SK-N-SH (cell line): ENCODE measurements at regions not wholly inside any gene's neighbourhood (a gene's known extent, or its start where the extent isn't known, plus 50 kb on each side); places are given as distances from the start of the nearest gene placed in this dataset.

ENCODE experiments used
- CTCF ChIP-seq: fragments of 200-600 bp; sonication (generic); IDR thresholded peaks from 2 replicates; pipeline ENCODE4 v1.6.1; 2017; ENCODE audit warnings: antibody characterized with exemption, mild to moderate bottlenecking, moderate library complexity
- POLR2AphosphoS5 ChIP-seq: IDR thresholded peaks from 2 replicates; pipeline ENCODE4 v1.6.1; 2012; ENCODE audit warnings: low read depth, low read length
- RAD21 ChIP-seq: IDR thresholded peaks from 2 replicates; pipeline ENCODE4 v1.6.1; 2012; ENCODE audit warnings: mild to moderate bottlenecking, low read length
- RFX5 ChIP-seq: IDR thresholded peaks from 2 replicates; pipeline ENCODE4 v1.6.1; 2012; ENCODE audit warnings: mild to moderate bottlenecking, improper control_type of control experiment, low read length
- TEAD4 ChIP-seq: IDR thresholded peaks from 2 replicates; pipeline ENCODE4 v1.4.0; 2012; ENCODE audit warnings: mild to moderate bottlenecking, borderline replicate concordance; ENCODE audit not compliant: insufficient read depth
- USF2 ChIP-seq: fragments of 150-350 bp; IDR thresholded peaks from 2 replicates; pipeline ENCODE4 v1.6.1; 2017; ENCODE audit warnings: antibody characterized with exemption, low read length, low read depth, borderline replicate concordance
- YY1 ChIP-seq: IDR thresholded peaks from 2 replicates; pipeline ENCODE4 v1.4.0; 2012; ENCODE audit warnings: low read depth, mild to moderate bottlenecking
- TF ChIP-seq, protein P1 (sequence below): IDR thresholded peaks from 2 replicates; pipeline ENCODE4 v1.4.0; 2012; ENCODE audit warnings: low read depth

DNA sequence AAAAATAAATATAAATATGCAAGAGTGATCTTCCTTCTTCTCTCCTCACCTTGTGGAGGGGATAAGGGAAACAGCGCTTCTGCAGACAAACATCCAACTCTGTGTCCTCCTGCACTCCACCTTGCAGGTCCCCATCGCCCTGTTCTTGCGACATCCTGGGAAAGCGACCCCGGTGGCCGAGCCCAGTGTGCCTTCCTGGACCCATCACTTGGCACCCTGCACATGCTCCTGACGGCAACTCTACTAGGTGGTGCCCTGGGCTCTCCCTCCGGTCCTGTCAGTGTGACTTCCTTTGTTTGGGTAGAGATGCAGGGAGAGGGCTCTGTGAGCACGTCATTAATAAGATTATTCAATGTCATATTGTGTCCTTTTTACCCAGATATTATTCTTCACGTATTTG lies 266.0 kb upstream of the ADAMTS16 start:
- TF ChIP-seq POLR2AphosphoS5 (no peak), CTCF (no peak), RFX5 (no peak), USF2 (no peak), YY1 (no peak), TEAD4 (no peak), RAD21 (no peak)
- TF ChIP-seq, protein P1, sequence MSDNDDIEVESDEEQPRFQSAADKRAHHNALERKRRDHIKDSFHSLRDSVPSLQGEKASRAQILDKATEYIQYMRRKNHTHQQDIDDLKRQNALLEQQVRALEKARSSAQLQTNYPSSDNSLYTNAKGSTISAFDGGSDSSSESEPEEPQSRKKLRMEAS: no peak
